ENCODE measurements at regions not wholly inside any gene's neighbourhood (a gene's known extent, or its start where the extent isn't known, plus 50 kb on each side); places are given as distances from the start of the nearest gene placed in this dataset.

DNA sequence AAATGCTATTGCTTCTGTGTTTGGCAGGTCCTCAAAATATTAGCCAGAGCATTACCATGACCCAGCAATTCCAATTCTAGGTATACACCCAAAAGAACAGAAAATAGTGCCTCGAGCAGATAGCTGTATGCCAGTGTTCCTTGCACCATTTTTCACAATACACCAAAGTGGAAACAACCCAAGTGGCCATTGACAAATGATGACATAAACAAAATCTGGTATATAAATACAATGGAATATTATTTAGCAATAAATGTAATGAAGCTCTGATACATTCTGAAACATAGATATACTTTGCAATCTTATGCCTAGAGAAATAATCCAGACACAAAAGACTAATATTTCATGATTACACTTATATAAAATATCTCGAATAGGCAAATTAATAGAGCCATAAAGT, 451.8 kb upstream of the PCDH7 start:
- no peak for FAIRE-seq
- TF ChIP-seq EP300 (IDR thresholded peaks at IDR 0.05; ENCODE audit: borderline replicate concordance in 1 of 2, low read depth in 2 of 2, low read length in 2 of 2) (no peak), JUND (IDR thresholded peaks at IDR 0.05; ENCODE audit: low read length) (no peak), CBX8 (IDR thresholded peaks at IDR 0.05; ENCODE audit: borderline replicate concordance, low read depth, low read length) (no peak), KDM4A (IDR thresholded peaks at IDR 0.05; ENCODE audit: low read depth, low read length, severe bottlenecking) (no peak), NANOG (IDR thresholded peaks at IDR 0.05; ENCODE audit: insufficient read depth, low read depth, low read length, poor library complexity, severe bottlenecking) (no peak), POLR2AphosphoS5 (IDR thresholded peaks at IDR 0.05; ENCODE audit: low read depth, low read length) (no peak), USF2 (IDR thresholded peaks at IDR 0.05; ENCODE audit: low read length) (no peak), NRF1 (IDR thresholded peaks at IDR 0.05; ENCODE audit: low read depth, low read length) (no peak), FOSL1 (IDR thresholded peaks at IDR 0.05; ENCODE audit: insufficient read depth, low read depth, low read length) (no peak), SIRT6 (IDR thresholded peaks at IDR 0.05; ENCODE audit: low read length) (no peak), SIN3A (conservative IDR thresholded peaks at IDR 0.05 in 1 of 2, IDR thresholded peaks at IDR 0.05 in 1 of 2; ENCODE audit: low read depth in 1 of 2, low read length in 2 of 2) (no peak), SP2 (IDR thresholded peaks at IDR 0.05; ENCODE audit: low read length) (no peak), RBBP5 (IDR thresholded peaks at IDR 0.05; ENCODE audit: borderline replicate concordance, low read depth, low read length) (no peak)

More for the DNA sequence above, 451.8 kb upstream of the PCDH7 start:
- no peaks in the 10 kb centered on the region for H3K79me1 ChIP-seq (ENCODE audit: low read depth, low read length)
- H3K56ac ChIP-seq (replicated peaks; ENCODE audit: insufficient read length, low read depth, low read length): no peak overlapping the region
- no peaks in the 10 kb centered on the region for H3K36me3 ChIP-seq (ENCODE audit: control insufficient read depth in 2 of 4, insufficient read depth in 4 of 4, low read length in 3 of 4)
- no peak overlapping the region for H2BK12ac ChIP-seq (ENCODE audit: low read depth, low read length)
- no peak overlapping the region for H2BK5ac ChIP-seq (ENCODE audit: low read depth, low read length)
- no peak overlapping the region for H4K8ac ChIP-seq (ENCODE audit: extremely low read depth, insufficient read depth, low read length)
- no peak overlapping the region for H4K91ac ChIP-seq (replicated peaks; ENCODE audit: insufficient read length, low read length)
- no peak overlapping the region for H3K9ac ChIP-seq (replicated peaks in 1 of 4; ENCODE audit: extremely low read depth in 1 of 4, low read depth in 3 of 4, low read length in 3 of 4)
- no peaks in the 10 kb centered on the region for H3K23me2 ChIP-seq (ENCODE audit: low read depth, low read length)
- no peak overlapping the region for H2BK20ac ChIP-seq (ENCODE audit: low read length)
- no peak overlapping the region for H2BK120ac ChIP-seq (replicated peaks; ENCODE audit: low read depth, low read length)
- no peak overlapping the region for H3K14ac ChIP-seq (ENCODE audit: insufficient read length)
- H2BK15ac ChIP-seq (ENCODE audit: low read length): no peak overlapping the region
- H3K4me1 ChIP-seq (replicated peaks in 1 of 4; ENCODE audit: control insufficient read depth in 3 of 4, insufficient read depth in 4 of 4, low read length in 3 of 4): 0 out of 7 replicates have a peak, but pooled peaks cover 0 to 2% (median 0%) of the 10 kb centered on the region in 4 experiments
- H3K4me2 ChIP-seq (ENCODE audit: insufficient read depth in 1 of 2, low read depth in 2 of 2, low read length in 2 of 2): no peak overlapping the region
- H3K23ac ChIP-seq (ENCODE audit: insufficient read length): no peak overlapping the region
- WGBS, 2 experiments (ENCODE audit: extremely low coverage in 1 of 2, insufficient coverage in 1 of 2, insufficient read length in 1 of 2, insufficient replicate concordance in 2 of 2, low coverage in 1 of 2, low lambda C conversion rate in 2 of 2, missing lambda C conversion rate in 1 of 2): 95% methylated on average over 2 of the region's 2 CpGs; no CpG with 5 or more reads in 1 of the 2 experiments
- ChIA-PET POLR2A (ENCODE audit: partially characterized antibody) (no interaction called here), CTCF (ENCODE audit: partially characterized antibody) (interaction anchor here (1.4 kb wide), 1 partner anchor 12 kb away, joined by 5 read pairs; no protein-coding TSS in a partner anchor)
- H4K20me1 ChIP-seq (replicated peaks in 1 of 2; ENCODE audit: control insufficient read depth in 1 of 2, insufficient read depth in 2 of 2, low read length in 2 of 2): no peaks in the 10 kb centered on the region
- H3K4me3 ChIP-seq (ENCODE audit: extremely low read depth in 1 of 4, insufficient read depth in 2 of 4, low read depth in 3 of 4, low read length in 4 of 4): no peak overlapping the region
- no peak overlapping the region for H4K5ac ChIP-seq (ENCODE audit: insufficient read length, low read depth, low read length)
- H3K18ac ChIP-seq (ENCODE audit: extremely low read depth, low read length): no peak overlapping the region
- H3K27me3 ChIP-seq (replicated peaks in 1 of 4; ENCODE audit: control insufficient read depth in 3 of 4, extremely low read depth in 1 of 4, insufficient read depth in 3 of 4, low read length in 3 of 4): no peaks in the 10 kb centered on the region
- no peak for DNase-seq (ENCODE audit: low read depth in 1 of 2, low spot score in 2 of 2)
- no peak overlapping the region for H2AFZ ChIP-seq (ENCODE audit: low read length)
- no peak overlapping the region for H3K27ac ChIP-seq (ENCODE audit: low read depth, low read length)
- H2AK5ac ChIP-seq (ENCODE audit: low read depth, low read length): no peak overlapping the region
- peaks cover 1 to 4% of the 10 kb centered on the region in 2 experiments; a peak in 1 of 4 replicates for H3K9me3 ChIP-seq (ENCODE audit: insufficient read depth in 2 of 2, low read depth in 1 of 2, low read length in 1 of 2)
- H3K79me2 ChIP-seq (ENCODE audit: control insufficient read depth in 1 of 2, insufficient read depth in 2 of 2, low read length in 2 of 2): no peaks in the 10 kb centered on the region
- H3K4ac ChIP-seq (replicated peaks; ENCODE audit: insufficient read length, low read depth, low read length): no peak overlapping the region
